Osteoblast (primary cell): ENCODE measurements at regions not wholly inside any gene's neighbourhood (a gene's known extent, or its start where the extent isn't known, plus 50 kb on each side); places are given as distances from the start of the nearest gene placed in this dataset.

Experiments
- DNase-seq: peaks from one replicate; pipeline ENCODE4 v3.0.0; 2011; ENCODE audit warnings: low spot score, mixed read lengths; ENCODE audit not compliant: insufficient read length; ENCODE audit errors: missing footprints
- H2AFZ ChIP-seq: 2 replicates; pipeline ENCODE4 v1.6.0; 2011; ENCODE audit warnings: mild to moderate bottlenecking, low read length
- H3K27ac ChIP-seq: 2 replicates; pipeline ENCODE4 v1.5.1; 2011; ENCODE audit warnings: mild to moderate bottlenecking, low read depth, low read length, moderate library complexity
- H3K27me3 ChIP-seq: 2 replicates; pipeline ENCODE4 v1.6.0; 2012; ENCODE audit warnings: mild to moderate bottlenecking, control low read depth, inconsistent platforms, low read length, moderate library complexity; ENCODE audit not compliant: insufficient read depth
- H3K36me3 ChIP-seq: 2 replicates; pipeline ENCODE4 v1.5.1; 2011; ENCODE audit warnings: mild to moderate bottlenecking, low read length, control low read depth, moderate library complexity; ENCODE audit not compliant: insufficient read depth
- H3K4me1 ChIP-seq: 2 replicates; pipeline ENCODE4 v1.5.1; 2011; ENCODE audit warnings: mild to moderate bottlenecking, low read length, control low read depth, moderate library complexity; ENCODE audit not compliant: insufficient read depth
- H3K4me2 ChIP-seq: 2 replicates; pipeline ENCODE4 v1.6.0; 2011; ENCODE audit warnings: mild to moderate bottlenecking, low read length; ENCODE audit not compliant: insufficient read depth
- H3K4me3 ChIP-seq: fragments of 200-600 bp; sonication (generic); 3 replicates; pipeline ENCODE4 v1.5.1; 2012; ENCODE audit warnings: mild to moderate bottlenecking, low read length, inconsistent platforms; ENCODE audit not compliant: insufficient read depth
- H3K79me2 ChIP-seq: 2 replicates; pipeline ENCODE4 v1.6.0; 2012; ENCODE audit warnings: mild to moderate bottlenecking, low read length, control low read depth, inconsistent platforms; ENCODE audit not compliant: insufficient read depth
- H3K9me3 ChIP-seq: 2 replicates; pipeline ENCODE4 v1.5.1; 2011; ENCODE audit warnings: low read depth, low read length, control low read depth
- H4K20me1 ChIP-seq: 2 replicates; pipeline ENCODE4 v1.6.0; 2012; ENCODE audit warnings: mild to moderate bottlenecking, low read length, control low read depth; ENCODE audit not compliant: insufficient read depth
- CTCF ChIP-seq: IDR thresholded peaks from 2 replicates; pipeline ENCODE4 v1.5.1; 2011; ENCODE audit warnings: mild to moderate bottlenecking, low read depth, low read length, moderate library complexity; ENCODE audit errors: extremely low read depth

- Histone ChIP-seq H3K4me3 (no peak overlapping the region), H3K4me1 (peaks cover 8% of the 10 kb centered on the region), H3K4me2 (no peak overlapping the region), H2AFZ (no peak overlapping the region), H4K20me1 (no peaks in the 10 kb centered on the region), H3K27ac (no peak overlapping the region), H3K79me2 (no peaks in the 10 kb centered on the region), H3K27me3 (peaks cover 12% of the 10 kb centered on the region), H3K9me3 (no peaks in the 10 kb centered on the region), H3K36me3 (no peaks in the 10 kb centered on the region)
- DNase-seq, result no peak
- TF ChIP-seq CTCF, result no peak
These were observed 128.0 kb upstream of the SDK2 start for GRCh38 chr17:73772107-73772705.

GRCh38 chr17:73773702-73774101, 129.5 kb upstream of the SDK2 start:
- Histone ChIP-seq H3K9me3 (no peaks in the 10 kb centered on the region), H3K4me1 (peaks cover 8% of the 10 kb centered on the region), H3K27me3 (peaks cover 12% of the 10 kb centered on the region), H3K4me2 (no peak overlapping the region), H2AFZ (no peak overlapping the region), H3K36me3 (no peaks in the 10 kb centered on the region), H3K27ac (no peak overlapping the region), H3K4me3 (no peak overlapping the region), H4K20me1 (no peaks in the 10 kb centered on the region), H3K79me2 (no peaks in the 10 kb centered on the region)
- peak; percentile 84 for DNase-seq
- TF ChIP-seq CTCF, result no peak

GRCh38 chr17:73774852-73775251, 130.6 kb upstream of the SDK2 start:
- Histone ChIP-seq H3K79me2 (no peaks in the 10 kb centered on the region), H3K27me3 (peaks cover 12% of the 10 kb centered on the region), H3K36me3 (no peaks in the 10 kb centered on the region), H3K9me3 (no peaks in the 10 kb centered on the region), H2AFZ (no peak overlapping the region), H3K4me2 (no peak overlapping the region), H3K27ac (no peak overlapping the region), H3K4me3 (no peak overlapping the region), H3K4me1 (peaks cover 8% of the 10 kb centered on the region), H4K20me1 (no peaks in the 10 kb centered on the region)
- no peak for TF ChIP-seq CTCF
- no peak for DNase-seq

- DNase-seq, result no peak
- no peak overlapping the region for H3K4me3 ChIP-seq
- no peak overlapping the region for H3K4me2 ChIP-seq
- H2AFZ ChIP-seq, result no peak overlapping the region
- no peaks in the 10 kb centered on the region for H3K79me2 ChIP-seq
- no peaks in the 10 kb centered on the region for H3K4me1 ChIP-seq
- peaks cover 12% of the 10 kb centered on the region for H3K27me3 ChIP-seq
- TF ChIP-seq CTCF, result no peak
- no peaks in the 10 kb centered on the region for H3K36me3 ChIP-seq
- no peaks in the 10 kb centered on the region for H3K9me3 ChIP-seq
- no peaks in the 10 kb centered on the region for H4K20me1 ChIP-seq
- H3K27ac ChIP-seq, result no peak overlapping the region
These were observed 132.3 kb upstream of the SDK2 start for GRCh38 chr17:73776351-73777130.
